MCF 10A (cell line): ENCODE measurements at regions not wholly inside any gene's neighbourhood (a gene's known extent, or its start where the extent isn't known, plus 50 kb on each side); places are given as distances from the start of the nearest gene placed in this dataset.

Experiments
- BruUV-seq: library from RNA; stranded (reverse); fragments of 400-500 nt; replicated peaks from 2 replicates; lab custom pipeline; 2021; lab: Mats Ljungman, UMichigan
- CTCF ChIA-PET: fragments of 300-600 bp; sonication (Branson Sonifier 250); formaldehyde crosslinking; extraction: SDS; loops from one replicate; lab custom pipeline; 2021; ENCODE audit warnings: antibody characterized with exemption, inconsistent platforms; lab: Yijun Ruan, JAX
- POLR2A ChIA-PET: fragments of 300-600, 350-650 bp; sonication (Branson Sonifier 250); formaldehyde crosslinking; extraction: SDS; loops from one replicate; lab custom pipeline; 2020; ENCODE audit warnings: antibody characterized with exemption, inconsistent platforms; lab: Yijun Ruan, JAX
- DNase-seq: peaks from one replicate; pipeline ENCODE4 v3.0.0-alpha.2; 2018; ENCODE audit not compliant: unreplicated experiment
- H3K27ac Mint-ChIP-seq: one replicate; pipeline ENCODE4 v1.8.0; 2022; ENCODE audit warnings: mild to moderate bottlenecking, low read depth, mixed read lengths; ENCODE audit not compliant: unreplicated experiment
- H3K27me3 Mint-ChIP-seq: one replicate; pipeline ENCODE4 v1.8.0; 2022; ENCODE audit warnings: mixed read lengths; ENCODE audit not compliant: insufficient read depth, unreplicated experiment
- H3K36me3 Mint-ChIP-seq: one replicate; pipeline ENCODE4 v1.8.0; 2022; ENCODE audit warnings: mild to moderate bottlenecking, moderate library complexity, mixed read lengths; ENCODE audit not compliant: insufficient read depth, unreplicated experiment
- H3K4me1 Mint-ChIP-seq: one replicate; pipeline ENCODE4 v1.8.0; 2022; ENCODE audit warnings: mixed read lengths; ENCODE audit not compliant: insufficient read depth, unreplicated experiment
- H3K4me3 Mint-ChIP-seq: one replicate; pipeline ENCODE4 v1.8.0; 2022; ENCODE audit warnings: mild to moderate bottlenecking, moderate library complexity, mixed read lengths; ENCODE audit not compliant: unreplicated experiment
- H3K9me3 Mint-ChIP-seq: one replicate; pipeline ENCODE4 v1.8.0; 2022; ENCODE audit warnings: mixed read lengths; ENCODE audit not compliant: unreplicated experiment
- CTCF ChIP-seq: fragments of 200-600 bp; IDR thresholded peaks from one replicate; pipeline ENCODE4 v1.8.0; 2022; ENCODE audit warnings: antibody characterized with exemption, mild to moderate bottlenecking; ENCODE audit not compliant: unreplicated experiment
- intact Hi-C: fragments of 100-400 bp; cut with micrococcal nuclease; formaldehyde crosslinking; loops from 2 replicates; pipeline ENCODE4 v1.14.1; 2022

GRCh38 chr12:24231298-24231697 lies 281.8 kb upstream of the SOX5 start:
- CTCF ChIA-PET, result no interaction called here
- BruUV-seq, result no TSS peak
- Mint-ChIP-seq H3K27me3 (no peaks in the 10 kb centered on the region), H3K27ac (no peak overlapping the region), H3K9me3 (no peaks in the 10 kb centered on the region), H3K4me1 (peaks cover 12% of the 10 kb centered on the region), H3K4me3 (no peak overlapping the region), H3K36me3 (no peaks in the 10 kb centered on the region)
- intact Hi-C loops, result no loop called here
- TF ChIP-seq CTCF, result no peak
- DNase-seq, result no peak
- POLR2A ChIA-PET, result no interaction called here

- Mint-ChIP-seq H3K27ac (no peak overlapping the region), H3K4me1 (peaks cover 12% of the 10 kb centered on the region), H3K27me3 (no peaks in the 10 kb centered on the region), H3K4me3 (no peak overlapping the region), H3K36me3 (no peaks in the 10 kb centered on the region), H3K9me3 (no peaks in the 10 kb centered on the region)
- DNase-seq, result no peak
- CTCF ChIA-PET, result no interaction called here
- POLR2A ChIA-PET, result no interaction called here
- TF ChIP-seq CTCF, result no peak
- BruUV-seq, result no TSS peak
- intact Hi-C loops, result no loop called here
Measured at GRCh38 chr12:24230061-24230701, 280.7 kb upstream of the SOX5 start.

GRCh38 chr12:24229031-24229700 lies 279.7 kb upstream of the SOX5 start:
- no TSS peak for BruUV-seq
- Mint-ChIP-seq H3K27ac (no peak overlapping the region), H3K9me3 (no peaks in the 10 kb centered on the region), H3K4me3 (no peak overlapping the region), H3K4me1 (peaks cover 12% of the 10 kb centered on the region), H3K27me3 (no peaks in the 10 kb centered on the region), H3K36me3 (no peaks in the 10 kb centered on the region)
- POLR2A ChIA-PET, result interaction anchor here (0.9 kb wide), 1 partner anchor 14 kb away, joined by 3 read pairs; no protein-coding TSS in a partner anchor
- no peak for DNase-seq
- intact Hi-C loops, result no loop called here
- CTCF ChIA-PET, result no interaction called here
- TF ChIP-seq CTCF, result no peak

GRCh38 chr12:24228371-24228770 lies 278.9 kb upstream of the SOX5 start:
- no peaks in the 10 kb centered on the region for H3K27me3 Mint-ChIP-seq
- H3K27ac Mint-ChIP-seq, result no peak overlapping the region
- no peak overlapping the region for H3K4me3 Mint-ChIP-seq
- no peaks in the 10 kb centered on the region for H3K36me3 Mint-ChIP-seq
- no TSS peak for BruUV-seq
- H3K9me3 Mint-ChIP-seq, result no peaks in the 10 kb centered on the region
- ChIA-PET POLR2A (interaction anchor here (0.9 kb wide), 2 partner anchors 13 to 64 kb away, joined by 3 read pairs; no protein-coding TSS in a partner anchor), CTCF (no interaction called here)
- intact Hi-C loops, result no loop called here
- no peak for DNase-seq
- TF ChIP-seq CTCF, result no peak
- H3K4me1 Mint-ChIP-seq, result peaks cover 12% of the 10 kb centered on the region
